IMR-90 (cell line): ENCODE measurements at regions not wholly inside any gene's neighbourhood (a gene's known extent, or its start where the extent isn't known, plus 50 kb on each side); places are given as distances from the start of the nearest gene placed in this dataset.

Source experiments
- ATAC-seq: fragments of 200-7000 bp; cut with Tn5 transposase; 2 replicates; pipeline ENCODE4 v1.9.1; 2020; ENCODE audit warnings: low read depth, mild to moderate bottlenecking, moderate library complexity
- BruUV-seq: library from RNA; stranded (reverse); fragments of 400-500 nt; replicated peaks from 2 replicates; lab custom pipeline; 2021; lab: Mats Ljungman, UMichigan
- CTCF ChIA-PET: fragments of 300-600 bp; formaldehyde crosslinking; extraction: SDS; loops from one replicate; lab custom pipeline; 2021; ENCODE audit warnings: antibody characterized with exemption; lab: Yijun Ruan, JAX
- POLR2A ChIA-PET: fragments of 300-600 bp; sonication (Branson Sonifier 250); formaldehyde crosslinking; loops from one replicate; lab custom pipeline; 2022; ENCODE audit warnings: antibody characterized with exemption; ENCODE audit not compliant: unreplicated experiment; lab: Charles Lee
- DNase-seq: peaks from one replicate; pipeline ENCODE4 v3.0.0; 2013
- H2AFZ ChIP-seq: replicated peaks from 2 replicates; pipeline ENCODE3; 2013; ENCODE audit warnings: low read length, mild to moderate bottlenecking; ENCODE audit not compliant: poor library complexity
- H2AK5ac ChIP-seq: 2 replicates; pipeline ENCODE4 v1.6.1; 2013; ENCODE audit warnings: low read depth, low read length, inconsistent platforms
- H2AK9ac ChIP-seq: replicated peaks from 2 replicates; pipeline ENCODE3; 2013; ENCODE audit warnings: mild to moderate bottlenecking, low read depth, low read length, moderate library complexity; ENCODE audit not compliant: poor library complexity
- H2BK120ac ChIP-seq: 2 replicates; pipeline ENCODE4 v1.6.1; 2013; ENCODE audit warnings: low read depth, low read length, inconsistent platforms
- H2BK15ac ChIP-seq: 3 replicates; pipeline ENCODE4 v1.6.1; 2013; ENCODE audit warnings: low read depth, low read length, inconsistent platforms
- H2BK20ac ChIP-seq: 2 replicates; pipeline ENCODE4 v1.6.1; 2013; ENCODE audit warnings: low read depth, mild to moderate bottlenecking, inconsistent platforms, low read length, moderate library complexity
- H2BK5ac ChIP-seq: 2 replicates; pipeline ENCODE4 v1.6.1; 2013; ENCODE audit warnings: mild to moderate bottlenecking, low read depth, low read length, inconsistent platforms; ENCODE audit not compliant: poor library complexity, severe bottlenecking
- H3K14ac ChIP-seq: replicated peaks from 2 replicates; pipeline ENCODE4 v1.6.1; 2013; ENCODE audit warnings: low read depth, low read length, inconsistent platforms
- H3K18ac ChIP-seq: 2 replicates; pipeline ENCODE4 v1.6.1; 2013; ENCODE audit warnings: low read depth, low read length, control low read depth
- H3K23ac ChIP-seq: 2 replicates; pipeline ENCODE4 v1.6.1; 2013; ENCODE audit warnings: low read depth, low read length, inconsistent platforms
- H3K27ac ChIP-seq: 2 replicates; pipeline ENCODE4 v1.5.1; 2013; ENCODE audit warnings: mild to moderate bottlenecking, control low read depth, low read length; ENCODE audit not compliant: insufficient read depth
- H3K27me3 ChIP-seq: 2 replicates; pipeline ENCODE4 v1.6.1; 2013; ENCODE audit warnings: low read length; ENCODE audit not compliant: control insufficient read depth, insufficient read depth
- H3K36me3 ChIP-seq: 2 replicates; pipeline ENCODE4 v1.6.1; 2013; ENCODE audit warnings: low read length, mixed read lengths; ENCODE audit not compliant: control insufficient read depth, insufficient read depth
- H3K4ac ChIP-seq: 2 replicates; pipeline ENCODE4 v1.6.1; 2013; ENCODE audit warnings: low read depth, low read length, inconsistent platforms
- H3K4me1 ChIP-seq: 2 replicates; pipeline ENCODE4 v1.6.1; 2013; ENCODE audit warnings: low read length, mixed read lengths; ENCODE audit not compliant: control insufficient read depth, insufficient read depth
- H3K4me2 ChIP-seq: 2 replicates; pipeline ENCODE4 v1.6.1; 2013; ENCODE audit warnings: low read depth, mild to moderate bottlenecking, control low read depth, low read length, moderate library complexity
- H3K4me3 ChIP-seq: 2 replicates; pipeline ENCODE4 v1.5.1; 2013; ENCODE audit warnings: low read depth, mild to moderate bottlenecking, control low read depth, low read length, moderate library complexity; ENCODE audit not compliant: insufficient read depth
- H3K56ac ChIP-seq: 2 replicates; pipeline ENCODE4 v1.6.1; 2013; ENCODE audit warnings: low read length, inconsistent platforms; ENCODE audit not compliant: insufficient read depth; ENCODE audit errors: extremely low read depth
- H3K79me1 ChIP-seq, 2 experiments: 2 replicates each; pipeline ENCODE4 v1.6.1; 2013; ENCODE audit warnings: low read length in 2 of 2, inconsistent platforms in 1 of 2, low read depth in 1 of 2
- H3K9ac ChIP-seq: 2 replicates; pipeline ENCODE4 v1.6.1; 2013; ENCODE audit warnings: low read depth, low read length, control low read depth
- H3K9me1 ChIP-seq: 2 replicates; pipeline ENCODE4 v1.6.1; 2013; ENCODE audit warnings: low read length, inconsistent platforms; ENCODE audit not compliant: insufficient read depth
- H3K9me3 ChIP-seq: 2 replicates; pipeline ENCODE4 v1.6.1; 2013; ENCODE audit warnings: low read length; ENCODE audit not compliant: control insufficient read depth, insufficient read depth
- H4K20me1 ChIP-seq: 2 replicates; pipeline ENCODE4 v1.6.1; 2013; ENCODE audit warnings: low read length, inconsistent platforms; ENCODE audit not compliant: insufficient read depth
- H4K5ac ChIP-seq: 2 replicates; pipeline ENCODE4 v1.6.1; 2013; ENCODE audit warnings: mild to moderate bottlenecking, low read depth, low read length, control low read depth
- H4K8ac ChIP-seq, 2 experiments: 2 replicates each; pipeline ENCODE4 v1.6.1; 2013; ENCODE audit warnings: low read depth in 2 of 2, low read length in 2 of 2, control low read depth in 1 of 2, inconsistent platforms in 1 of 2
- H4K91ac ChIP-seq: 2 replicates; pipeline ENCODE4 v1.6.1; 2013; ENCODE audit warnings: low read depth, low read length, inconsistent platforms; ENCODE audit not compliant: insufficient read depth
- BHLHE40 ChIP-seq: fragments of 150-350 bp; IDR thresholded peaks from 2 replicates; pipeline ENCODE4 v1.6.1; 2016; ENCODE audit warnings: mild to moderate bottlenecking, low read depth, low read length
- FOS ChIP-seq: fragments of 150-350 bp; IDR thresholded peaks from 2 replicates; pipeline ENCODE4 v1.6.1; 2016; ENCODE audit warnings: low read depth, low read length
- NFE2L2 ChIP-seq: fragments of 150-350 bp; IDR thresholded peaks from 2 replicates; pipeline ENCODE4 v1.6.1; 2016; ENCODE audit warnings: low read depth, mild to moderate bottlenecking, low read length
- RAD21 ChIP-seq: IDR thresholded peaks from 2 replicates; pipeline ENCODE4 v1.6.1; 2012; ENCODE audit warnings: low read length, improper control_type of control experiment
- RCOR1 ChIP-seq: IDR thresholded peaks from 2 replicates; pipeline ENCODE4 v1.6.1; 2012; ENCODE audit warnings: mild to moderate bottlenecking, low read length, improper control_type of control experiment; ENCODE audit not compliant: insufficient replicate concordance
- dilution Hi-C: fragments of 300-500 bp; cut with HindIII; formaldehyde crosslinking; loops from one replicate; pipeline ENCODE4 v1.14.3; 2018; ENCODE audit warnings: low sequenced_read_pairs; ENCODE audit not compliant: unreplicated experiment
- in situ Hi-C: fragments of 300-500 bp; cut with MboI; formaldehyde crosslinking; loops from 3 replicates; pipeline ENCODE4 v1.14.3; 2019; ENCODE audit warnings: low sequenced_read_pairs, inconsistent platforms, mixed read lengths
- intact Hi-C: fragments of 100-400 bp; cut with micrococcal nuclease; formaldehyde crosslinking; loops from 2 replicates; pipeline ENCODE4 v1.10.0; 2022

GRCh38 chr5:29114331-29114768 lies 2076.0 kb upstream of the CDH9 start:
- Histone ChIP-seq H2BK120ac (no peak overlapping the region), H2AFZ (no peak overlapping the region), H2BK15ac (no peak overlapping the region), H4K20me1 (no peaks in the 10 kb centered on the region), H3K36me3 (no peaks in the 10 kb centered on the region), H3K14ac (no peak overlapping the region), H3K4me3 (no peak overlapping the region), H2AK9ac (no peak overlapping the region), H4K91ac (no peak overlapping the region), H3K9me1 (no peaks in the 10 kb centered on the region), H3K9ac (no peak overlapping the region), H3K18ac (no peak overlapping the region), H3K4me2 (no peak overlapping the region), H3K79me1 (no peaks in the 10 kb centered on the region), H3K4ac (no peak overlapping the region), H2BK20ac (no peak overlapping the region), H3K9me3 (peaks cover 13% of the 10 kb centered on the region), H3K56ac (no peak overlapping the region), H3K27ac (no peak overlapping the region), H4K5ac (no peak overlapping the region), H3K23ac (no peak overlapping the region), H3K27me3 (no peaks in the 10 kb centered on the region), H3K4me1 (no peaks in the 10 kb centered on the region), H4K8ac (no peak overlapping the region), H2BK5ac (no peak overlapping the region), H2AK5ac (no peak overlapping the region)
- ChIA-PET CTCF (no interaction called here), POLR2A (no interaction called here)
- TF ChIP-seq NFE2L2 (no peak), RAD21 (no peak), FOS (no peak), BHLHE40 (no peak), RCOR1 (no peak)
- dilution Hi-C loops: no loop called here
- ATAC-seq: no peak
- DNase-seq: no peak
- in situ Hi-C loops: no loop called here
- intact Hi-C loops: no loop called here
- BruUV-seq: no TSS peak
